Hematopoietic multipotent progenitor cell treated with erythropoietin and hydrocortisone succinate and interleukin-3 and kit ligand, for 8 days (in vitro differentiated cells): ENCODE measurements at regions not wholly inside any gene's neighbourhood (a gene's known extent, or its start where the extent isn't known, plus 50 kb on each side); places are given as distances from the start of the nearest gene placed in this dataset.

Experiments used
- DNase-seq: peaks from one replicate; pipeline ENCODE4 v3.0.0-alpha.2; 2015

DNA sequence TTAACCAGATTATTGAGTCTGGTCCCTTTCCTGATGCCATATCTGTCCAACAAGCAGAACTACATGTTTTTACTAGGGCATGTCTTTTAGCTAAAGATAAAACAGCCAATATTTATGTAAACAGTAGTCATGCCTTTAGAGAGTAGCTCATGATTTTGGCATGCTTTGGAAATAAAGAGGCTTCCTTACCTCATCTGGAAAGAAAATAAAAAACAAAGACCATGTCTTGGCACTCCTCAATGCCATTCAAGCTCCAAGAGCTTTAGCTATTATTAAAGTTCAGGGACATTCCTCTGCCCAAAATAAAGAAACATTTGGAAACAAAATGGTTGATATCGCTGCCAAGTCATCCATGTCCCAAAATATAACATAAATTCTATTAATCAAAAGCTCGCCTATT is 202.4 kb downstream of the URB2 start:
- DNase-seq: no peak

DNA sequence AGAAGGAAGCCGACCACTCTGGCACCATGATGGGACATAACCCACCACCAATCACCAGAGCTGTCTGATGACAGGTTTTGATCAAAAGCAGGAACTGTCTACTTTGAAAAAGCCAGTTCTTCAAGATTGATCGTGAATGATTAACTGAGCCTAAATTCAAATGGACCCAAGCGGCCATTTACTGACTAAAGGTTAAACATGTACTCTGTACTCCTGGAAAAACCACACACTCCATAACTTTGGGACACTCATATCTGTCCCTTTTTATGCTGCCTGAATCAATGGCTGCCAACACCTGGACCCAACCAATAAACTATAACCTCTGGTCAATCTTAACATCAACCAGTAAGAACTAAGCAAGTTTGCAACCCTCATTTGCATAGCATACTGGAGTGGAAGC is 206.6 kb downstream of the URB2 start:
- no peak for DNase-seq

DNA sequence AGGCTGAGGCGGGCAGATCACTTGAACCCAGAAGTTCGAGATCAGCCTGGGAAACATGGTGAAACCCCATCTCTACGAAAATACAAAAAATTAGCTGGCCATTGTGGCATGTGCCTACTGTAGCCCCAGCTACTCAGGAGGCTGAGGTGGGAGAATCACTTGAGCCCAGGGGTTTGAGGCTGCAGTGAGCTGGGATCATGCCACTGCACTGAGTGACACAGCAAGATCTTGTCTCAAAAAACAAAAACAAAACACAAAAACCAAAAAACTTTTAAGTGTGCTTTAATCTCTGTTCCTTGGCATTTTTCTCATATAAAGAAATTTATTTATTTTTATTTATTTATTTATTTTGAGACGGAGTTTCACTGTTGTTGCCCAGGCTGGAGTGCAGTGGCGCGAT is 208.2 kb downstream of the URB2 start:
- DNase-seq: no peak

DNA sequence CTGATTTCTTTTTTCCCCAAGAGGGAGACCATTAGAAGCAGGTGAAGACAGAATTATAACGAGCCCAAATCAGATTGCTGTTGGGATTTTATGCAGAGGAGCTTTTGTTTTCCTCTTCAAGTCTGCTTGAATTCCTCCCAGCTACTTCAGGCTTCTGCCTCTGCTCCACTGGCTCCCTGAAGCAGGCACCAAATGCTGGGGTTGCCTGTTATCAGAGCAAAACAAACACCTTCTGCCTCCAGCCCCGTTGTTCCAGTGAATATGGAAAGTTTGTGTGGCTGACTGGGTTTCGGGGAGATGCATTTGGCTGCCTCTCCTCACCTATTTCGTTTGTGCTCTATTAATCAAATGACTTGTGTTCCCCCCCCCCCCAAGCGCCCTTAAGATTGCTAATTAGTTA is 209.2 kb downstream of the URB2 start:
- no peak for DNase-seq

DNA sequence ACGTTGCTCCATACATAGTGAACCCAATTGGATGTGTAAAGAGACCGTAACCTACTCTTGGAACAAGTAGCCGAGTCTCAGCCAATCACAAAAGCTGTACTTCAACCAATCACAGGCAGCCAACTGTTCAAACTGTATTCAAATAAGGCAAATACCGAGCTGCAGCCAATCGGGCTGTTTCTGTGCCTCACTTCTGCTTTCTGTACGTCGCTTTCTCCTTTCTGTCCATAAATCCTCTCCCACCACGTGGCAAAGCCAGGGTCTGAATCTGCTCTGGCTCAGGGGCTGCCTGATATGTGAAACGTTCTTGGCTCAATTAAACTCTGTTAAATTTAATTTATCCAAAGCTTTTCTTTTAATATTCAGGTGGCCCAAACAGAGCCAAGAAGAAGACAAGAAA is 210.3 kb downstream of the URB2 start:
- no peak for DNase-seq

DNA sequence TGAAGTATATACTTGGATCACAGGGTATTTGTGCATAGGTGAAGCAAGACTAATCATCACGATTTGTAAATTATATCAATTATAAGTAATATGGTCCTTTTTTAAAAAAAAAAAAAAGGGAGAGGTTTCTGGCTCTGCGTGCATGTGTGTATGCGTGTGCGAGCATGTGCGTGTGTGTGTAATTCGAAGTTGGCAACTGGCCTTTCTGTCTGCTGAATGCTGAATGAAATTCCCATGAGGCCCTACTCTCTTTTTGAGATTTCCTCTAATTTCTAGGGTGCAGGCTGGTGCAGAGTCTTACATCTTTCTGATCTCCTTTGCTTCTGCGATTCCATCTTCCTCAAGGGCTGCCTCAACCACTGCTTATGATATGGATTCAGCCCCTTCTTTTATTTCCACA is 212.2 kb downstream of the URB2 start:
- no peak for DNase-seq

DNA sequence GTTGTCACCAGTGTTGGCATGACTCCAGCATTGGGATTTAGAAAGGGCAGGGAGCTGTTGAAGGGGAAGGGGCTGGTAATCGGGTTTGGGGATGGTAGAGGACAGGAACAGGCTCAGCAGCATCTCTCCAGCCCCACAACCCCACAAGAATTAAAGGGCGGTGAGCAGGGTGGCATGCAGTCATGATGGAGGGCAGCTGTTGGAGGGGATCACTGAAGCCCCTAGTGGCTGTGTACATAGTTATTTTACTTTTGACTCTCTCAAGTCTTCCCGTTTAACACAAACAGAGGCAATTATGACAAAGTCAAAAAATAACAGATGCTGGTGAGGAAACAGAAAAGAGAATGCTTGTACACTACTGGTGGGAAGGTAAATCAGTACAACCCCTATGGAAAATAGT is 213.8 kb downstream of the URB2 start:
- DNase-seq: no peak

DNA sequence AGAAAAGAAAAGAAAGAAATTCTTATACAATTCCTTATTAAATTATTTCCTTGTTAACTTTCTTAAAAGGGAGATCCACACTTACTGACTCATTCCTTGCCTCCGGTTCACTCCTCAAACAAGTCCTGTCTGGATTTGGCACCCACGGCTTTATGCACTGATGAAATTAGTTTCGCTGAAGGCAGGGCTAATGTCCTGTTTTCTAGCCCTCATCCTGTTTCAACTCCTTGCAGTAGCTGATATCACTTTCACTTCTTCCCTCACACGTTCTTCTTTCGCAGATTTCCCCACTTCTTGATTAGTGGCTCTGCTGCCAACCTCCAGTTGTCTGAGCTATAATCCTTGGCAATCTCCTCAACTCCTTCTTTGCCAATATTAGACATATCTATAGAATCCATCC is 215.2 kb downstream of the URB2 start:
- DNase-seq: no peak

DNA sequence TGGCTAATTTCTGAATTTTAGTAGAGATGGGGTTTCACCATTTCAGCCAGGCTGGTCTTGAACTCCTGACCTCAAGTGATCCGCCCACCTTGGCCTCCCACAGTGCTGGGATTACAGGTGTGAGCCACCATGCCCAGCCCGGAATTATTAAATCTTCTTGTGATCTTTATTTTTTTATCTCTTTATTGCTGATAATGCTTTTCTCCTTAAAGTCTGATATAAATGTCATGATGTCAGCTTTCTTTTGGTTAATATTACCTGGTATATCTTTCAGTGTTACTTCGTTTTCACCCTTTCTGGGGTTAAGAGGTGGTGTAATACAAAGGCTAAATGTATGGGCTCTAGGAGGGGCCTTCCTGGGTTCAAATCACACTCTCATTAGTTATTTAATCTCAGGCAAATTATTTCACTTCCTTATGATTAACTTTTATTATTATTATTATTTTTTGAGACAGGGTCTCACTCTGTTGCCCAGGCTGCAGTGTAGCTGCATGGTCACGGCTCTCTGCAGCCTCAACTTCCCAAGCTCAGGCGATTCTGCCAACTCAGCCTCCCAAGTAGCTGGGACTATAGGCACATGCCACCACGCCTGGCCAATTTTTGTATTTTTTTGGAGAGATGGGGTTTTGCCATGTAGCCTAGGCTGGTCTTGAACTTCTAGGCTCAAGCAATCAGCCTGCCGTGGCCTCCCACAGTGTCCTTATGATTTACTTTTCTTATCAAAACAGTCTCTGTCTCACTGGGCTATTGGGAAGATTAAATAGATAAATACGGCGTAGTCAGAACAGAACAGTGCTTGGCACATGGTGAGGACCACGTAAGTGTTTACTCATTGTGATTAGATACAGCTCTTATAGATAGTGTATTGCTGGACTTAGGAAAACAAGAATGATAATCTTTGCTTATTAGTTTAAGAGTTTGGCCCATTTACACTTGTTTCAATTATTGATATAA is 216.5 kb downstream of the URB2 start:
- DNase-seq: no peak

DNA sequence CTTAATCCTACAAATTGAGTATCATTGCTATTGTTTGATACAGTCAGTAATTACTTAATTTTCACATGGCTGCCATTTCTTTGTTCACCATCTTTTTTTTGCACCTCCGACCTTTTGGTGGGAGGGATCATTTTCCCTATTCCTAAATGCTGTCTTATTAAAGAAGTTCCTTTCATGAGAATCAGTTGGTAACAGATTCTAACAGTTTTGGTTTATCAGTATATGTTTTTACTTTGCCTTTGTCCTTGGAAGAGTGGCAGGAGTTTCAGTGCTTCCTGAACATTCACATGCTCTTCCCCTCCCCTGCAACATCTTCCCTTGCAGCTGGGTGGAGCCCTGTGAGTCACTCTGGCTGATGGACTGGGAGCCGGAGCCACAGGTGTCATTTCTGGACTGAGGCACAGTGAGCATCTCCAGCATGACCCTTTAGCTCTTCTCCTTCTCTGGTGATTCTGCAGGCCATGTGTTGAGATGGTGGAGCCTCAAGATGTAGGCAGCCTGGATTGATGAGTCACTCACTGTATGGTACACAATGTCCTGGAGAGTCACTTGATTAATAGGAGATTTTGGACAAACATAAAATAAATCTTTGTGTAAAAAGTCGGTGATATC is 217.7 kb downstream of the URB2 start:
- DNase-seq: no peak

DNA sequence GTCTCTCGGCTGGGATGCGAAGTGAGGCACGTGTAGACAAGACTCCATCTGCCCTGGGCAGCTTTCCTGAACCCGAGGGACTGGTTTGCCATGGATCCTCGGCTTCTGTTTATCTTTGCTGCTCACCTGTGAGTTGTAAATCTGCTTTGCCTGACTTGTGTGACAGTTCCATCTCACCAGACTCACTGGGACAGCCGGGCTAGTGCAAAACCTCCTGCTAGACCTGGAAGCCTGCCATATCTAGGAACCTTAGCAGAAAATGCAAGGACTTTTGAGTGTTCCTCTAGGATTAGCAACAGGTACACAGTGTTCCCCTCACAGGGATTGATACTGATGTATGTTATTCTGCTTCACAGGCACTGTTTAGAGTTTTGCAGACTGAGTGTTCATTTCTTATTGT is 218.6 kb downstream of the URB2 start:
- no peak for DNase-seq

DNA sequence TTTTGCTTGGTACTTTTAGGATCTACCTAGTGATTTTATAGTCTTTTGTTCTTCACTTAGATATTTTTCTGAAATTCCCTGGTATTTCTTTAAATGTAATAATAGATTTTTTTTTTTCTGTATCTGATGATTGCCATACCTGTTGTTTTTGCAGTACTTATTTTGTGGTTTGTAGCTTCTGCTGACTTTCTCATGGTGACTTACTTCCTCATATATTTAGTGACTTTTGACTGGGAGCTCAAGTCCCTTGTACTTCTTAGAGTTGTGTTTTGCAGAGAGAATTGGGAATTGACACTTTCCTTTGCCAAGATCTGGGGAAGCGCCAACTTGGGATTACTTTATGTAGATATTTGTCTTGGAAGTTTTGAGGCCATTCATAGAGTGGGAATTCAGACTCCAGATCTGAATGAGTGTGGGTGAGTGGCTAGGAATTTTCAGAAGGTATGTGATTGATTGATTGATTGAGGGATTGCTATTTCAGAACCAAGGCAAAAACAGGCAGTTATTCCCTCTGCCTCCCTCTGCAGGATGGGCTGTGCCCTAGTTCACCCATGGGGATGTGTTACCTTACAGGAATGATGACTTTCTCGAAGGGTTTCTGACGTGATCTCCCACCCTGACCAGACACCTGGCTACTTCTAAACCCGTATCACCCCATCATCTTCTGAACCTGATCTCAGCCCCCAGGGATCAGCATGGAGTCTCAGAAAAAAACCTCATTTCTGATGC is 219.5 kb downstream of the URB2 start:
- no peak for DNase-seq

DNA sequence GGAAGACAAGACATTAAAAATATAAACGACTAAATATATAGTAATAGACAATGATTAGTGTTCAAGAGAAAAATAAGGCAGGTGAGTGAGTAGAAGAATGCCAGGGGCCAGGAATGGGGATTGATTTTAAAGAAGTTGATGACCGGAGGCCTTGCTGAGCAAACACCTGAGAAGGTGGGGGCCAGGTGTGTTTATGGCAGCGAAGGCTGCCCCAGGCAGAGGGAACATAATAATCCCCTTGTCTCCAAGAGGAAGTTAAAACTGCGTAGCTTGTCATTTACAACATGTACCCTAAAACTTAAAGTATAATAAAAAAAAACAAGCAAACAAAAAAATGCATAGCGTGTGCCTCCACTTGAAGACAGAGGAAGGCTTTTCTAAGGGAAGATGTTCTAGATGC is 220.3 kb downstream of the URB2 start:
- no peak for DNase-seq

DNA sequence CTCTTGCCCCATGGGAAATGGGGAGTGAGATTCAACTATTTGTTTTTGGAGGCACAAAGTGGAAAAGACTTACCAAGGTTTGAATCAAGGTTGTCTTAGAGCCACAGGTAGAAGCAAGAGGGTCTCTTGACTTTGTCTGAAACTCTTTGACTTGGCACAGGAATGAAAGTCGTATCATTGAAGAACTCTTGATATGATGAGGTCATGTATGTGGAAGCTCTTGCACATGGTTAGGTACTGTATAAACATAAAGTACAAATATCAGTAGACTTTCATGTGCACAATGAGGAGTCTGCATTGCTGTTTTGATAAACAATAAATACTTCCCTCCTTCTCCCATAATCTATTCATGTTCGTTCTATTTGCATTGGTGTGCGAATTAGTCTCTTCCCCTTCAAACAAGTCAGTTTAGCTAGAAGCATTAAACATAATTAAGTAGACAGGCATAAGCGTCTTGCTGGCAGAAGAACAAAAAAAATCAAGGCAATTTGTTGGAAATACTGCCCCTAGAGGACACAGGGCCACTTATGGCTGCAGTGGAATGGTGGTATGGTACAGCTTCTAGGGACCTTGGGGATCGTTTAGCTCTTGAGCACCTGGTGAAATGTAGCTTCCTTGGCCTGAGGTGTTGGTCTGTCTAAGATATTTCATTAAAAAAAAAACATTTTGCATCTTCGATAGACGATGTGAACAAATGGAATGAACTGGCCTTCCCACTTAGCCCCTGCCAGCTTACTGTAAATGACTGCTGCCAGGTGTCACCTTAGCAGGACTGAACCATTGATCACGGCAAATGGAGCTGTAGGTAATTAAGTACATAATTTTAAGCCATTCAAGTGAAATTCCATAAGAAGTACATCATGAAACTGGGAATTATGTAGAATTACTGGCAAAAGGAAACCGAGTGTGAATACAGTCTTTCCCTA is 218.0 kb upstream of the GALNT2 start:
- DNase-seq: peak; percentile 63

DNA sequence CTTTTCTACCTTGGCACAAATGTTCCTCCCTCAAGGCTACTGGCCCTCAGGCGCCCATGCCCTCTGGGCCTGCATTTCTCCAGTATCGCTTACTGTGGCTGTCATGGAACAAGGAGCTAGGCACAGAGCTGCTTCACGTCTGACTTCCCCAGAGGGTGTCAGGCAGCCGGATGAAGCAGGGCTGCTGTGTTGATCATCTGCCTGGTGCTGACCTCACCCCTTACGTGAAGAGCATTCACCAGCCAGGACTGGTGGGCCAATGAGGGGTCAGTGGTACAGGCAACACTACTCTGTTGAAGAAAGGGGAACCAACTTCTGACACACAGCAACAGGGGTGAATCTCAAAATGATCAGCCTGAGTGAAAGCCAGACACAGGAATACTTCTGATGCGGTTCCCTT is 215.5 kb upstream of the GALNT2 start:
- no peak for DNase-seq

DNA sequence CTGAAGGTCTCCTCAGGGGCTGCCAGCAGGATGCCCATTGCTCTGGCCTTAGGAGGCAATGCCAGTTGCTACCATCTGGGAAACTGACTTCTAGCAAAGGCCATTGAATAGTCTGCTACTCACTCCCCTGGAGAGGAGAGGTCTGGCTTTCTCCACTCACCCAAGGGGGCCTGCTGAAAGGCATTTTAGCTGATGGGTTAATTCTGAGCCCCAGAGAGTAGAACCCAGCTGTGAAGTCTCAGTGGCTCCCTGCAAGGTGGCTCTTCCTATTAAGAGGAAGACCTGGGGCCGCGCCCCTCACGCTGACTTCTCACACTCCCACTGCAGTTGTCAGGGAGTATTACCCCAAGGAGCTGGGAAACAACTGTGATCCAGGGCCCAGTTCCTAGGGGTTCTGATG is 213.3 kb upstream of the GALNT2 start:
- no peak for DNase-seq

DNA sequence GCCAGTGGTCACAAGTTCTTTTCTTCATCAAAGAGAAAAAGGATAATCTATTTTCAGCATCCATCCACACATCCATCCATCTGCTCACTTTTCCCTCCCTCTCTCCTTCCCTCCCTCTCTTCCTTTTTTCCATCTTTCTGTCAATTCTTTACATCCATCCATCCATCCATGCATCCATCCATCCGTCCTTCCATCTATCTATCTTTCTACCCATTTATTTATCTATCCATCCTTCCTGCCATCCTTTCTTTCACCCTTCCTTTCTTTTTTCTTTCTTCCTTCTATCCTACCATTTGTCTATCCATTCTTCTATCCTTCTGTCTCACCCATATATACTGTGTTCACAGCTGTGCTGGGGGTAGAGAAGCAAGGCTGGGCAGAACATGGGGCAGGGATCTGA is 212.4 kb upstream of the GALNT2 start:
- DNase-seq: no peak

DNA sequence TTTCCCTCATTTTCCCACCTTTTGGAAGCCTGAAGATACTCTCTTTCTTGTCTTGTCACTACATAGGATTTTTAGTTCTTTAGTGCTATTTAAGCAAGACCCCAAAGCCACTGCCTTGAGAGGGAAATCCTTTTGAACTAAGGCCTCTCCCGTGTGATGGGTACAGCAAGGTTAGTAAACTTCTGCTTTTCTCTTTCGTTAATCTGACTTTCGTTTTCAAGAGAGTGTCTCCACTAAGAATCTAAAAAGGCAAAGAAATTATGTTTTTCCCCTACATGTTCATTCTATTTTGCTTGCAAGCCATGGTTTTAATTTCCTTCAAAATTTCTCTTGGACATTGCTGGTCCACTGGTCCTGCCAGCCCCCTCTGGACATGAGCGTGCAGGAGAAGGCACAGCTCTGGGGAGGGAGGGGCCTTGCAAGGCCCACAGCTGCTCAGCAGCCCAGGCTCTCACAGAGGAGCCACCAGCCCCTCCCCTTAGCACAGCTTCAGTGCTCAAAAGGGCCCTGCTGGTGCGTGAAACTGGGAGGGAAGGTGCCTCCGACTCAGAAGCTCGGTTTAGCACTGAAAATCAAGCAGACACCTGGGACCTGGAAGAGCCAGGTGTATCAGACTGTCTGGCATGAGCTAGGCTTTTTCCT is 210.9 kb upstream of the GALNT2 start:
- no peak for DNase-seq

DNA sequence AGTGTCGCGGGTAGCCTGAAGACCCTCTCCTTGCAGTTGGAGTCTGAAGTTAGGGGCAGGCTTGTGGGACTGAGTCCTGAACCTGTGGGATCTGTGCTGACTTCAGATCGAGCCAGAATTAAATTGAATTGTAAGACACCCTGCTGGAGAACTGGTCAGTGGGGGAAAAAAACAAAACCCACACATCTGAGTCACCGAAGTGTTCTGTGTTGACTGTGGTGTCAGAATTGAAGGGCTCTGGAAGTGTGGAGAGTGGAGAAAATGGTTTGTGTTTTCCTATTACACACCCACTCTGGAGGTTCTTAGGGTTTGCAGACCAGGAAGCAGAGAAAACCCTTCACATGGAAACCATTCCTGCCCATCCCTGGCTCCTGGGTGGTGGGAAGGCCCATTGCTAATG is 209.5 kb upstream of the GALNT2 start:
- no peak for DNase-seq

DNA sequence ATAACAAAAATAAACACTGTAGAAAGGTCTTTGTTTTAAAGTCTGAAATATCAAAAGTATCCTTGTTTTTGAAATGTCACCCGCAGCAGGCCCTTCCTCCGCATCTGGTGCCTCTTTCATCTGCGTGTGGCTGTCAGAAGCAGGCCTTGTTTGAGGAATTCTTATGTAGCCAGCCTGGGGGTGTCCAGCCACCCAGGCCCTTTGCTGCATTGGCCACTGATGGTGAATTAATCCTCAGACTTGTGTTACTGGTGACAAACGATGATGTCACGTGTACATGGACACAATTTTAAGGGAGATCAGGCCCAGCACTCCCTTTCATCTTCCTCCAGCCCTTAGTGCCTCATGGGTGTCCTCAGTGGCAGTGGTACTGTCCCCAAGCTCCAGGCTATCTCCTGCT is 208.0 kb upstream of the GALNT2 start:
- no peak for DNase-seq

DNA sequence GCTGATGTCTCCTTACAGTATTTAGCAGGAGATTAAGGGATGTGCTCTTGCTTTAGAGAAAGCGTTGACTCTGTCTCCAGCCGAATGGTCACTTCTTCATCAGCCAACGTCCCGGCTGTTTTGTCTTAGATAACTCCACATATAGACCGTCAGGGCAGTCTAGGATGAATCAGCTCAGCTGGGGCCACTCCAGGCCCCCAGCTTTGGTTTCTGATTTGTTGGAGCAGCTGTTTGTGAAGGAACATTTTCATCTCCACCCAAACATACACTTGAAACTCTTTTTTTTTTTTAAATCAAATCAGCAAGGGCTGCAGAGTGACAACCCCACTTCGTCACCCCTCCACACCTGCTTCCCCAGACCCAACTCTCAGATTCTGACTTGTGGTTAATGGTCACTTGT is 206.1 kb upstream of the GALNT2 start:
- DNase-seq: no peak

DNA sequence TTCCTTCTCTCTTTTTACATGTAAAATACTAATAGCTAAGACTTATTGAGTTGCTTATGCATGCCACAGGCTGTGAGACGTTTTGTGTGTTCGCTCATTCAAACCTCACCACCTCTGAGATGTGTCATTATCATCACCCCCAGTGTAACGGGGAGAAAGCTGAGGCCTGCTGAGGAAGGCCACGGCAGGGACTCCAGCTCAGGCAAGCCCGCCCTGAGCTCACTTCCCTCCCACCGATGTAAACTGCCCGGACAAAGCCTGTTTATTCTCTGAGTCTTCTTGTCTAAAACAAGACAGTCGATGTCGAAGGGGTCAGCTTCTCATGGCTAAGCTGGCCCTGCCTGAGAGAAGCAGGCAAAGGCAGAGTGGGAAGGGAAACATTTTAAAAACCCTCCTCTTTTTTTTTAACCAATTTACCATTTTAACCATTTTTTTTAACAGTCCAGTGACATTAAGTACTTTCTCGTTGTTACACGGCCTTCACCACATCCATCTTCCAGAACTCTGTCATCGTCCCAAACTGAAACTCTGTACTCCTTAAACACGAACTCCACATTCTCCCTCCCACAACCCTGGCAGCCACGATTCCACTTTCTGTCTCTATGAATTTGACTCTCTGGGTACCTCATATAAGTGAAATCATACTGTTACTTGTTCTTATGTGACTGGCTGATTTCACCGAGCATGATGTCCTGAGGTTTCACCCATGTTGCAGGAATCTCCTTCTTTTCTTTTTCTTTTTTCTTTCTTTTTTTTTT is 204.8 kb upstream of the GALNT2 start:
- no peak for DNase-seq
